Ishikawa (cell line): ENCODE measurements at regions not wholly inside any gene's neighbourhood (a gene's known extent, or its start where the extent isn't known, plus 50 kb on each side); places are given as distances from the start of the nearest gene placed in this dataset.

ENCODE experiments used
- CEBPB ChIP-seq: IDR thresholded peaks from 2 replicates; pipeline ENCODE4 v1.6.1; 2012
- EP300 ChIP-seq: IDR thresholded peaks from 2 replicates; pipeline ENCODE4 v1.6.1; 2012; ENCODE audit warnings: borderline replicate concordance
- FOXM1 ChIP-seq: IDR thresholded peaks from 2 replicates; pipeline ENCODE4 v1.6.1; 2012; ENCODE audit warnings: low read depth, borderline replicate concordance
- REST ChIP-seq: IDR thresholded peaks from 2 replicates; pipeline ENCODE4 v1.6.1; 2012; ENCODE audit warnings: low read depth, mild to moderate bottlenecking
- TCF12 ChIP-seq: IDR thresholded peaks from 2 replicates; pipeline ENCODE4 v1.6.1; 2012; ENCODE audit warnings: low read depth

GRCh38 chr18:77444385-77444784 is 194.7 kb downstream of the GALR1 start:
- TF ChIP-seq EP300 (no peak), FOXM1 (no peak), REST (no peak), CEBPB (no peak), TCF12 (no peak)
